Endothelial cell of umbilical vein (primary cell): ENCODE measurements at regions not wholly inside any gene's neighbourhood (a gene's known extent, or its start where the extent isn't known, plus 50 kb on each side); places are given as distances from the start of the nearest gene placed in this dataset.

Experiments used
- EZH2 ChIP-seq: IDR thresholded peaks from 2 replicates; pipeline ENCODE4 v1.6.1; 2012; ENCODE audit warnings: borderline replicate concordance, low read depth, mild to moderate bottlenecking, moderate library complexity, low read length, inconsistent platforms; ENCODE audit not compliant: severe bottlenecking
- POLR2A ChIP-seq: IDR thresholded peaks from 2 replicates; pipeline ENCODE4 v1.6.1; 2012; ENCODE audit warnings: low read depth, mild to moderate bottlenecking, control low read depth, low read length
- POLR2AphosphoS5 ChIP-seq: IDR thresholded peaks from 2 replicates; pipeline ENCODE4 v1.6.1; 2012; ENCODE audit warnings: low read depth, mild to moderate bottlenecking, control low read depth, low read length, moderate library complexity; ENCODE audit not compliant: insufficient read depth
- TF ChIP-seq, protein P1 (sequence below), 2 donors: IDR thresholded peaks; 1 replicate in 1 of 2; 2 replicates in 1 of 2; pipeline ENCODE4 v1.5.1; 2011; ENCODE audit warnings: low read length in 2 of 2, mild to moderate bottlenecking in 2 of 2, moderate library complexity in 2 of 2, control low read depth in 1 of 2, inconsistent platforms in 1 of 2, low read depth in 1 of 2; ENCODE audit not compliant: insufficient read depth in 1 of 2; ENCODE audit errors: extremely low read depth in 1 of 2
- TF ChIP-seq, protein P2 (sequence below): IDR thresholded peaks from 2 replicates; pipeline ENCODE4 v1.6.1; 2011; ENCODE audit not compliant: insufficient read depth, insufficient read length

DNA sequence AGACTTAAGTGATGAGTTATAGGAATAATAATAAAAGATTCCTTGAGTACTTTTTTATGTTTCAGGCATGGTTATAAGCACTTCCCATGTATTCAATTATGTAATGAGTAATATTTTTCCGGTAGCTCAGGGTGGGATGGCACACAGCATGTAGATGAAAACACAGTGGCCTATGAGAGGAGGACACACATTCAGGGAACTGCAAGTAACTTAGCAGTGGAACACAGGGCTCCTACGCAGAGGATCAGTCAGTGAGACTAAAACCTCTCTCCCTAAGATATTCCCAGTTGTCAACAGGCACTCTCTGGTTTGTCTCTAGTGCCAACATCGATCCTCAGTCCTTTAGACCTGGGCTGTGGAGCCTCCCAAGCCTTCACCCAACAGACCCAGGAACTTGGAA, 219.4 kb downstream of the DIO2 start:
- TF ChIP-seq, protein P1, sequence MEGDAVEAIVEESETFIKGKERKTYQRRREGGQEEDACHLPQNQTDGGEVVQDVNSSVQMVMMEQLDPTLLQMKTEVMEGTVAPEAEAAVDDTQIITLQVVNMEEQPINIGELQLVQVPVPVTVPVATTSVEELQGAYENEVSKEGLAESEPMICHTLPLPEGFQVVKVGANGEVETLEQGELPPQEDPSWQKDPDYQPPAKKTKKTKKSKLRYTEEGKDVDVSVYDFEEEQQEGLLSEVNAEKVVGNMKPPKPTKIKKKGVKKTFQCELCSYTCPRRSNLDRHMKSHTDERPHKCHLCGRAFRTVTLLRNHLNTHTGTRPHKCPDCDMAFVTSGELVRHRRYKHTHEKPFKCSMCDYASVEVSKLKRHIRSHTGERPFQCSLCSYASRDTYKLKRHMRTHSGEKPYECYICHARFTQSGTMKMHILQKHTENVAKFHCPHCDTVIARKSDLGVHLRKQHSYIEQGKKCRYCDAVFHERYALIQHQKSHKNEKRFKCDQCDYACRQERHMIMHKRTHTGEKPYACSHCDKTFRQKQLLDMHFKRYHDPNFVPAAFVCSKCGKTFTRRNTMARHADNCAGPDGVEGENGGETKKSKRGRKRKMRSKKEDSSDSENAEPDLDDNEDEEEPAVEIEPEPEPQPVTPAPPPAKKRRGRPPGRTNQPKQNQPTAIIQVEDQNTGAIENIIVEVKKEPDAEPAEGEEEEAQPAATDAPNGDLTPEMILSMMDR (IDR thresholded peaks at IDR 0.05; ENCODE audit: extremely low read depth in 1 of 2, insufficient read depth in 1 of 2, low read depth in 1 of 2, low read length in 2 of 2) = no peak
- no peak for TF ChIP-seq POLR2A
- no peak for TF ChIP-seq POLR2AphosphoS5
- TF ChIP-seq, protein P2, sequence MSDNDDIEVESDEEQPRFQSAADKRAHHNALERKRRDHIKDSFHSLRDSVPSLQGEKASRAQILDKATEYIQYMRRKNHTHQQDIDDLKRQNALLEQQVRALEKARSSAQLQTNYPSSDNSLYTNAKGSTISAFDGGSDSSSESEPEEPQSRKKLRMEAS = no peak
- TF ChIP-seq EZH2 = no peak
